ENCODE measurements at regions not wholly inside any gene's neighbourhood (a gene's known extent, or its start where the extent isn't known, plus 50 kb on each side); places are given as distances from the start of the nearest gene placed in this dataset.
"Not testable (repeated sequence)": the region's sequence is repeated elsewhere in the genome, so short reads cannot be mapped to it uniquely, and the experiment has no call there.

- no peaks in the 10 kb centered on the region for H3K27me3 ChIP-seq (ENCODE audit: control insufficient read depth in 1 of 2, insufficient read depth in 2 of 2, low read length in 2 of 2)
- H3K4me1 ChIP-seq (ENCODE audit: control insufficient read depth, insufficient read depth, low read length), result no peaks in the 10 kb centered on the region
- H3K27ac ChIP-seq (ENCODE audit: low read length), result no peak overlapping the region
- no peak overlapping the region for H3K4me3 ChIP-seq (ENCODE audit: low read length in 2 of 2)
- H3K36me3 ChIP-seq (ENCODE audit: control insufficient read depth in 2 of 2, insufficient read depth in 2 of 2, low read length in 2 of 2), result no peaks in the 10 kb centered on the region
- H3K9ac ChIP-seq (ENCODE audit: low read length in 2 of 2), result no peak overlapping the region
- H3K9me3 ChIP-seq (ENCODE audit: control insufficient read depth in 2 of 2, low read length in 2 of 2), result no peaks in the 10 kb centered on the region
Observed at GRCh38 chr5:71821029-71821428, 102.0 kb downstream of the CARTPT start.

GRCh38 chr5:71822065-71822464 is 103.0 kb downstream of the CARTPT start:
- H3K27ac ChIP-seq (ENCODE audit: low read length); H3K27me3 ChIP-seq (ENCODE audit: control insufficient read depth in 1 of 2, insufficient read depth in 2 of 2, low read length in 2 of 2); H3K36me3 ChIP-seq (ENCODE audit: control insufficient read depth in 2 of 2, insufficient read depth in 2 of 2, low read length in 2 of 2); H3K4me3 ChIP-seq (ENCODE audit: low read length in 2 of 2); H3K9ac ChIP-seq (ENCODE audit: low read length in 2 of 2); H3K9me3 ChIP-seq (ENCODE audit: control insufficient read depth in 2 of 2, low read length in 2 of 2); H3K4me1 ChIP-seq (ENCODE audit: control insufficient read depth, insufficient read depth, low read length): not testable (repeated sequence)

GRCh38 chr5:71825992-71826391 is 106.9 kb downstream of the CARTPT start:
- Histone ChIP-seq H3K27ac (ENCODE audit: low read length) (no peak overlapping the region), H3K9ac (ENCODE audit: low read length in 2 of 2) (no peak overlapping the region), H3K36me3 (ENCODE audit: control insufficient read depth in 2 of 2, insufficient read depth in 2 of 2, low read length in 2 of 2) (no peaks in the 10 kb centered on the region), H3K4me1 (ENCODE audit: control insufficient read depth, insufficient read depth, low read length) (peaks cover 7% of the 10 kb centered on the region), H3K4me3 (ENCODE audit: low read length in 2 of 2) (no peak overlapping the region), H3K9me3 (ENCODE audit: control insufficient read depth in 2 of 2, low read length in 2 of 2) (peaks cover 0 to 3% of the 10 kb centered on the region in 2 donors), H3K27me3 (ENCODE audit: control insufficient read depth in 1 of 2, insufficient read depth in 2 of 2, low read length in 2 of 2) (no peaks in the 10 kb centered on the region)

- no peak overlapping the region for H3K27ac ChIP-seq (ENCODE audit: low read length)
- no peak overlapping the region for H3K4me3 ChIP-seq (ENCODE audit: low read length in 2 of 2)
Observed at GRCh38 chr5:71828291-71829040, 109.4 kb downstream of the CARTPT start.

GRCh38 chr5:71829206-71829605 is 110.1 kb downstream of the CARTPT start:
- Histone ChIP-seq H3K36me3 (ENCODE audit: control insufficient read depth in 2 of 2, insufficient read depth in 2 of 2, low read length in 2 of 2) (no peaks in the 10 kb centered on the region), H3K27ac (ENCODE audit: low read length) (no peak overlapping the region), H3K27me3 (ENCODE audit: control insufficient read depth in 1 of 2, insufficient read depth in 2 of 2, low read length in 2 of 2) (no peaks in the 10 kb centered on the region), H3K4me3 (ENCODE audit: low read length in 2 of 2) (no peak overlapping the region), H3K9ac (ENCODE audit: low read length in 2 of 2) (no peak overlapping the region), H3K9me3 (ENCODE audit: control insufficient read depth in 2 of 2, low read length in 2 of 2) (peaks cover 0 to 3% of the 10 kb centered on the region in 2 donors), H3K4me1 (ENCODE audit: control insufficient read depth, insufficient read depth, low read length) (peaks cover 20% of the 10 kb centered on the region)

More at GRCh38 chr5:71828291-71829040, 109.4 kb downstream of the CARTPT start:
- peaks cover 17% of the 10 kb centered on the region for H3K4me1 ChIP-seq (ENCODE audit: control insufficient read depth, insufficient read depth, low read length)
- H3K9ac ChIP-seq (ENCODE audit: low read length in 2 of 2), result no peak overlapping the region
- H3K9me3 ChIP-seq (ENCODE audit: control insufficient read depth in 2 of 2, low read length in 2 of 2), result peaks cover 0 to 3% of the 10 kb centered on the region in 2 donors
- no peaks in the 10 kb centered on the region for H3K36me3 ChIP-seq (ENCODE audit: control insufficient read depth in 2 of 2, insufficient read depth in 2 of 2, low read length in 2 of 2)
- H3K27me3 ChIP-seq (ENCODE audit: control insufficient read depth in 1 of 2, insufficient read depth in 2 of 2, low read length in 2 of 2), result no peaks in the 10 kb centered on the region

- Histone ChIP-seq H3K27ac (ENCODE audit: low read length) (no peak overlapping the region), H3K4me3 (ENCODE audit: low read length in 2 of 2) (no peak overlapping the region), H3K9ac (ENCODE audit: low read length in 2 of 2) (peak overlapping the region in 1 of 2 donors; percentile 4), H3K4me1 (ENCODE audit: control insufficient read depth, insufficient read depth, low read length) (peaks cover 20% of the 10 kb centered on the region), H3K36me3 (ENCODE audit: control insufficient read depth in 2 of 2, insufficient read depth in 2 of 2, low read length in 2 of 2) (no peaks in the 10 kb centered on the region), H3K27me3 (ENCODE audit: control insufficient read depth in 1 of 2, insufficient read depth in 2 of 2, low read length in 2 of 2) (no peaks in the 10 kb centered on the region), H3K9me3 (ENCODE audit: control insufficient read depth in 2 of 2, low read length in 2 of 2) (peaks cover 0 to 3% of the 10 kb centered on the region in 2 donors)
Observed at GRCh38 chr5:71830681-71831539, 111.8 kb downstream of the CARTPT start.

- H3K4me3 ChIP-seq (ENCODE audit: low read length in 2 of 2), result no peak overlapping the region
- H3K27me3 ChIP-seq (ENCODE audit: control insufficient read depth in 1 of 2, insufficient read depth in 2 of 2, low read length in 2 of 2), result no peaks in the 10 kb centered on the region
- H3K9me3 ChIP-seq (ENCODE audit: control insufficient read depth in 2 of 2, low read length in 2 of 2), result no peaks in the 10 kb centered on the region
- H3K4me1 ChIP-seq (ENCODE audit: control insufficient read depth, insufficient read depth, low read length), result peaks cover 30% of the 10 kb centered on the region
- no peaks in the 10 kb centered on the region for H3K36me3 ChIP-seq (ENCODE audit: control insufficient read depth in 2 of 2, insufficient read depth in 2 of 2, low read length in 2 of 2)
- no peak overlapping the region for H3K27ac ChIP-seq (ENCODE audit: low read length)
- H3K9ac ChIP-seq (ENCODE audit: low read length in 2 of 2), result no peak overlapping the region
Observed at GRCh38 chr5:71832812-71833715, 114.0 kb downstream of the CARTPT start.

- Histone ChIP-seq H3K9ac (ENCODE audit: low read length in 2 of 2) (no peak overlapping the region), H3K9me3 (ENCODE audit: control insufficient read depth in 2 of 2, low read length in 2 of 2) (no peaks in the 10 kb centered on the region), H3K4me1 (ENCODE audit: control insufficient read depth, insufficient read depth, low read length) (peaks cover 28% of the 10 kb centered on the region), H3K36me3 (ENCODE audit: control insufficient read depth in 2 of 2, insufficient read depth in 2 of 2, low read length in 2 of 2) (no peaks in the 10 kb centered on the region), H3K27me3 (ENCODE audit: control insufficient read depth in 1 of 2, insufficient read depth in 2 of 2, low read length in 2 of 2) (no peaks in the 10 kb centered on the region), H3K27ac (ENCODE audit: low read length) (no peak overlapping the region), H3K4me3 (ENCODE audit: low read length in 2 of 2) (no peak overlapping the region)
Observed at GRCh38 chr5:71834601-71835000, 115.5 kb downstream of the CARTPT start.

- Histone ChIP-seq H3K4me3 (ENCODE audit: low read length in 2 of 2) (no peak overlapping the region), H3K27ac (ENCODE audit: low read length) (no peak overlapping the region), H3K4me1 (ENCODE audit: control insufficient read depth, insufficient read depth, low read length) (peaks cover 24% of the 10 kb centered on the region), H3K36me3 (ENCODE audit: control insufficient read depth in 2 of 2, insufficient read depth in 2 of 2, low read length in 2 of 2) (no peaks in the 10 kb centered on the region), H3K27me3 (ENCODE audit: control insufficient read depth in 1 of 2, insufficient read depth in 2 of 2, low read length in 2 of 2) (no peaks in the 10 kb centered on the region), H3K9me3 (ENCODE audit: control insufficient read depth in 2 of 2, low read length in 2 of 2) (peaks cover 0 to 2% of the 10 kb centered on the region in 2 donors), H3K9ac (ENCODE audit: low read length in 2 of 2) (no peak overlapping the region)
Observed at GRCh38 chr5:71836084-71836483, 117.0 kb downstream of the CARTPT start.

GRCh38 chr5:71836559-71837112 is 117.6 kb downstream of the CARTPT start:
- H3K9me3 ChIP-seq (ENCODE audit: control insufficient read depth in 2 of 2, low read length in 2 of 2), result peaks cover 0 to 3% of the 10 kb centered on the region in 2 donors
- peaks cover 22% of the 10 kb centered on the region for H3K4me1 ChIP-seq (ENCODE audit: control insufficient read depth, insufficient read depth, low read length)
- H3K9ac ChIP-seq (ENCODE audit: low read length in 2 of 2), result no peak overlapping the region
- no peaks in the 10 kb centered on the region for H3K27me3 ChIP-seq (ENCODE audit: control insufficient read depth in 1 of 2, insufficient read depth in 2 of 2, low read length in 2 of 2)
- no peak overlapping the region for H3K27ac ChIP-seq (ENCODE audit: low read length)
- H3K36me3 ChIP-seq (ENCODE audit: control insufficient read depth in 2 of 2, insufficient read depth in 2 of 2, low read length in 2 of 2), result no peaks in the 10 kb centered on the region
- H3K4me3 ChIP-seq (ENCODE audit: low read length in 2 of 2), result no peak overlapping the region
